ENCODE measurements at regions not wholly inside any gene's neighbourhood (a gene's known extent, or its start where the extent isn't known, plus 50 kb on each side); places are given as distances from the start of the nearest gene placed in this dataset.
A peak's percentile ranks its signal among the peaks of the same experiment; 100 is the strongest.

GRCh38 chr11:80673566-80673965, 1232.7 kb upstream of the TENM4 start:
- ATAC-seq = no peak
- TF ChIP-seq TOX (CRISPR knock-in tag; IDR thresholded peaks at IDR 0.05; ENCODE audit: borderline replicate concordance) = no peak
- TF ChIP-seq ESRRG (CRISPR knock-in tag; IDR thresholded peaks at IDR 0.05) = no peak
- no peak for TF ChIP-seq TCF4 (CRISPR knock-in tag; IDR thresholded peaks at IDR 0.05; ENCODE audit: borderline replicate concordance)
- TF ChIP-seq CSDC2 (CRISPR knock-in tag; IDR thresholded peaks at IDR 0.05) = no peak
- TF ChIP-seq ZFP30 (CRISPR knock-in tag; IDR thresholded peaks at IDR 0.05) = no peak
- no peak for TF ChIP-seq ISL1 (CRISPR knock-in tag; IDR thresholded peaks at IDR 0.05)
- TF ChIP-seq GLIS3 (CRISPR knock-in tag; IDR thresholded peaks at IDR 0.05) = no peak
- no peak for TF ChIP-seq OSR1 (CRISPR knock-in tag; IDR thresholded peaks at IDR 0.05)
- no peak for TF ChIP-seq ZNF565 (CRISPR knock-in tag; conservative IDR thresholded peaks at IDR 0.05; ENCODE audit: low read depth)
- TF ChIP-seq BACH2 (CRISPR knock-in tag; IDR thresholded peaks at IDR 0.05; ENCODE audit: borderline replicate concordance) = no peak
- no peak for TF ChIP-seq TSHZ2 (CRISPR knock-in tag; IDR thresholded peaks at IDR 0.05)

GRCh38 chr11:80669620-80670019, 1228.8 kb upstream of the TENM4 start:
- TF ChIP-seq ZFP30 (CRISPR knock-in tag; IDR thresholded peaks at IDR 0.05) (no peak), ESRRG (CRISPR knock-in tag; IDR thresholded peaks at IDR 0.05) (no peak), CREB5 (CRISPR knock-in tag; IDR thresholded peaks at IDR 0.05; ENCODE audit: low read depth) (no peak), TSHZ2 (CRISPR knock-in tag; IDR thresholded peaks at IDR 0.05) (no peak), TCF4 (CRISPR knock-in tag; IDR thresholded peaks at IDR 0.05; ENCODE audit: borderline replicate concordance) (peak; percentile 44; the same call in 1 of the 2 replicates), ZNF70 (CRISPR knock-in tag; IDR thresholded peaks at IDR 0.05) (0 out of 2 replicates have a peak, but pooled peaks have one; percentile 11)
- no peak for ATAC-seq

GRCh38 chr11:80668039-80668438, 1227.2 kb upstream of the TENM4 start:
- ATAC-seq = no peak
- no peak for TF ChIP-seq ARNTL (CRISPR knock-in tag; IDR thresholded peaks at IDR 0.05; ENCODE audit: borderline replicate concordance, low read depth)

- no peak for ATAC-seq
- no peak for TF ChIP-seq CSDC2 (CRISPR knock-in tag; IDR thresholded peaks at IDR 0.05)
- TF ChIP-seq ESRRG (CRISPR knock-in tag; IDR thresholded peaks at IDR 0.05) = no peak
- TF ChIP-seq ZC3H10 (CRISPR knock-in tag; IDR thresholded peaks at IDR 0.05) = no peak
- TF ChIP-seq BACH2 (CRISPR knock-in tag; IDR thresholded peaks at IDR 0.05; ENCODE audit: borderline replicate concordance) = no peak
- no peak for TF ChIP-seq POU6F1 (CRISPR knock-in tag; IDR thresholded peaks at IDR 0.05; ENCODE audit: borderline replicate concordance, low read depth)
- TF ChIP-seq TOX (CRISPR knock-in tag; IDR thresholded peaks at IDR 0.05; ENCODE audit: borderline replicate concordance) = no peak
- TF ChIP-seq ZNF565 (CRISPR knock-in tag; conservative IDR thresholded peaks at IDR 0.05; ENCODE audit: low read depth) = no peak
- no peak for TF ChIP-seq ZNF8 (CRISPR knock-in tag; IDR thresholded peaks at IDR 0.05)
- no peak for TF ChIP-seq ZNF70 (CRISPR knock-in tag; IDR thresholded peaks at IDR 0.05)
Measured at GRCh38 chr11:80655834-80656233, 1215.0 kb upstream of the TENM4 start.

- ATAC-seq = no peak
- TF ChIP-seq ESRRG (CRISPR knock-in tag; IDR thresholded peaks at IDR 0.05) (no peak), ZFP3 (CRISPR knock-in tag; IDR thresholded peaks at IDR 0.05) (no peak), TCF4 (CRISPR knock-in tag; IDR thresholded peaks at IDR 0.05; ENCODE audit: borderline replicate concordance) (no peak), ZC3H10 (CRISPR knock-in tag; IDR thresholded peaks at IDR 0.05) (no peak), ARNTL (CRISPR knock-in tag; IDR thresholded peaks at IDR 0.05; ENCODE audit: borderline replicate concordance, low read depth) (no peak), ZNF8 (CRISPR knock-in tag; IDR thresholded peaks at IDR 0.05) (no peak), ZNF70 (CRISPR knock-in tag; IDR thresholded peaks at IDR 0.05) (no peak), POU6F1 (CRISPR knock-in tag; IDR thresholded peaks at IDR 0.05; ENCODE audit: borderline replicate concordance, low read depth) (no peak), PPARA (CRISPR knock-in tag; IDR thresholded peaks at IDR 0.05; ENCODE audit: borderline replicate concordance) (no peak), TSHZ2 (CRISPR knock-in tag; IDR thresholded peaks at IDR 0.05) (no peak), RARB (CRISPR knock-in tag; IDR thresholded peaks at IDR 0.05) (no peak)
Measured at GRCh38 chr11:80650966-80651365, 1210.1 kb upstream of the TENM4 start.

Data from SK-N-SH treated with all-trans-retinoic acid at 6 μM for 48 hours (cell line).